Heart right ventricle (tissue), 16 donors: ENCODE measurements at regions not wholly inside any gene's neighbourhood (a gene's known extent, or its start where the extent isn't known, plus 50 kb on each side); places are given as distances from the start of the nearest gene placed in this dataset.

Source experiments
- ATAC-seq, 8 donors: fragments of 200-7000 bp; cut with Tn5 transposase; one replicate each; pipeline ENCODE4 v1.9.1; 2020; ENCODE audit warnings: mild to moderate bottlenecking in 8 of 8, moderate library complexity in 8 of 8, moderate number of reproducible peaks in 1 of 8
- DNase-seq, 2 donors: peaks; one replicate each; pipeline ENCODE4 v3.0.0-alpha.2; 2020
- H3K27ac ChIP-seq, 10 donors: fragments of 200-600 bp; sonication (generic) in 2 of 10; one replicate each; pipeline versions ENCODE4 v1.5.0 to v1.8.0; 2020 to 2022; ENCODE audit warnings: mild to moderate bottlenecking in 3 of 10
- H3K27me3 ChIP-seq, 7 donors: fragments of 200-600 bp; one replicate each; pipeline ENCODE4 v1.8.0; 2021 to 2022; ENCODE audit warnings: mild to moderate bottlenecking in 2 of 7
- H3K36me3 ChIP-seq, 9 donors: fragments of 200-600 bp; sonication (generic) in 1 of 9; one replicate each; pipeline versions ENCODE4 v1.5.0 to v1.8.0; 2020 to 2022; ENCODE audit warnings: mild to moderate bottlenecking in 2 of 9
- H3K4me1 ChIP-seq, 9 donors: fragments of 200-600 bp; sonication (generic) in 1 of 9; one replicate each; pipeline versions ENCODE4 v1.5.0 to v1.8.0; 2020 to 2022; ENCODE audit warnings: mild to moderate bottlenecking in 4 of 9
- H3K4me3 ChIP-seq, 10 donors: fragments of 200-600 bp; sonication (generic) in 2 of 10; one replicate each; pipeline versions ENCODE4 v1.5.0 to v1.8.0; 2020 to 2022; ENCODE audit warnings: mild to moderate bottlenecking in 7 of 10, moderate library complexity in 2 of 10
- H3K9me3 ChIP-seq, 11 donors: fragments of 200-600 bp in 10 of 11; sonication (generic) in 2 of 11; one replicate each; pipeline versions ENCODE4 v1.5.0 to v1.8.0; 2013 to 2022; ENCODE audit warnings: mild to moderate bottlenecking in 2 of 11, control low read depth in 1 of 11, moderate library complexity in 1 of 11
- WGBS, 2 donors: extraction: QIAGEN DNeasy Blood & Tissue Kit; methylation state at CpG; one replicate each; pipeline ENCODE4 v1.1.7; 2013; ENCODE audit warnings: inconsistent platforms in 1 of 2; 5-methylcytosine and 5-hydroxymethylcytosine counted together
- intact Hi-C, 10 donors: fragments of 100-400 bp; cut with DNase I; formaldehyde crosslinking; loops; one replicate each; pipeline versions ENCODE4 v1.11.1 to v1.14.2; 2022
- TF ChIP-seq, protein P1 (sequence below), 9 donors: fragments of 200-600 bp; sonication (generic) in 2 of 9; IDR thresholded peaks; one replicate each; pipeline versions ENCODE4 v1.5.0 to v1.8.0; 2021 to 2022; ENCODE audit warnings: antibody characterized with exemption in 9 of 9, mild to moderate bottlenecking in 5 of 9, moderate library complexity in 1 of 9
- donor health status: Arrhythmogenic right ventricular cardiomyopathy.
- donor health status: ischemic (EF 13 %, LVEDD 7.1; RV severe dilation, severe dysfunction).
- donor health status: healthy with polysubstance abuse.
- donor health status: DM: no; HTN: yes; CAD: no.
- donor health status: DM: no; HTN: no; CAD: no.
- donor health status: ischemic (EF 25% LVEDD 6.9; RV normal size, moderate dysfunction).
- donor health status: ischemic (EF 25% LVEDD 5.7; RV mildly dilated, moderate dysfunction).
- donor health status: healthy.
- donor health status: DM: yes; HTN: yes; CAD: no.
- donor health status: Ischemic cardiomyopathy.
- donor health status: ischemic (EF 35%, LVEDD 5.7; RV mildly dilated, moderate dysfunction).
- donor health status: nonischemic (EF 11% LVEDD 7.7; RV severe dilation, severe dysfunction).
- donor health status: DM: yes; HTN: yes; CAD: no.
- donor health status: PGD.
- donor health status: ischemic (EF 29% LVEDD 5.4; RV normal size, mild dysfunction).
- donor health status: nonischemic (EF 23%, LVEDD 6.1; RV moderate dilation, normal function).

- Histone ChIP-seq H3K9me3 (peaks cover 0 to 9% (median 0%) of the 10 kb centered on the region in 11 donors), H3K4me3 (no peak overlapping the region), H3K27ac (peak overlapping the region in 1 of 10 donors; percentile 4), H3K27me3 (no peaks in the 10 kb centered on the region), H3K36me3 (no peaks in the 10 kb centered on the region), H3K4me1 (peaks cover 0 to 21% (median 11%) of the 10 kb centered on the region in 9 donors)
- 78 to 80% methylated on average over 2 of the region's 2 CpGs for WGBS, 2 donors
- ATAC-seq (no peak), DNase-seq (no peak)
- intact Hi-C loops, result loop anchor here in 2 of 10 donors (1.0 to 10.0 kb wide), 3 partner anchors 50 to 217 kb away; no protein-coding TSS in a partner anchor
- TF ChIP-seq, protein P1, sequence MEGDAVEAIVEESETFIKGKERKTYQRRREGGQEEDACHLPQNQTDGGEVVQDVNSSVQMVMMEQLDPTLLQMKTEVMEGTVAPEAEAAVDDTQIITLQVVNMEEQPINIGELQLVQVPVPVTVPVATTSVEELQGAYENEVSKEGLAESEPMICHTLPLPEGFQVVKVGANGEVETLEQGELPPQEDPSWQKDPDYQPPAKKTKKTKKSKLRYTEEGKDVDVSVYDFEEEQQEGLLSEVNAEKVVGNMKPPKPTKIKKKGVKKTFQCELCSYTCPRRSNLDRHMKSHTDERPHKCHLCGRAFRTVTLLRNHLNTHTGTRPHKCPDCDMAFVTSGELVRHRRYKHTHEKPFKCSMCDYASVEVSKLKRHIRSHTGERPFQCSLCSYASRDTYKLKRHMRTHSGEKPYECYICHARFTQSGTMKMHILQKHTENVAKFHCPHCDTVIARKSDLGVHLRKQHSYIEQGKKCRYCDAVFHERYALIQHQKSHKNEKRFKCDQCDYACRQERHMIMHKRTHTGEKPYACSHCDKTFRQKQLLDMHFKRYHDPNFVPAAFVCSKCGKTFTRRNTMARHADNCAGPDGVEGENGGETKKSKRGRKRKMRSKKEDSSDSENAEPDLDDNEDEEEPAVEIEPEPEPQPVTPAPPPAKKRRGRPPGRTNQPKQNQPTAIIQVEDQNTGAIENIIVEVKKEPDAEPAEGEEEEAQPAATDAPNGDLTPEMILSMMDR (IDR thresholded peaks at IDR 0.05), result no peak
These were observed 136.6 kb downstream of the SLC30A10 start for GRCh38 chr1:219791766-219792165.

- ATAC-seq, result peak in 2 of 8 donors; percentile 13 to 21
- H3K4me1 ChIP-seq, result peaks cover 0 to 21% (median 11%) of the 10 kb centered on the region in 9 donors
- H3K9me3 ChIP-seq, result peaks cover 0 to 9% (median 0%) of the 10 kb centered on the region in 11 donors
- intact Hi-C loops, result loop anchor here in 2 of 10 donors (10.0 kb wide), 2 partner anchors 116 to 216 kb away; no protein-coding TSS in a partner anchor
- DNase-seq, result no peak
- TF ChIP-seq, protein P1 (IDR thresholded peaks at IDR 0.05), result no peak
- H3K36me3 ChIP-seq, result no peaks in the 10 kb centered on the region
- WGBS, 2 donors, result 17 to 31% methylated on average over 5 of the region's 5 CpGs
- H3K4me3 ChIP-seq, result no peak overlapping the region
- no peaks in the 10 kb centered on the region for H3K27me3 ChIP-seq
- H3K27ac ChIP-seq, result peak overlapping the region in 1 of 10 donors; percentile 4
These were observed 137.3 kb downstream of the SLC30A10 start for GRCh38 chr1:219790834-219791615.

DNA sequence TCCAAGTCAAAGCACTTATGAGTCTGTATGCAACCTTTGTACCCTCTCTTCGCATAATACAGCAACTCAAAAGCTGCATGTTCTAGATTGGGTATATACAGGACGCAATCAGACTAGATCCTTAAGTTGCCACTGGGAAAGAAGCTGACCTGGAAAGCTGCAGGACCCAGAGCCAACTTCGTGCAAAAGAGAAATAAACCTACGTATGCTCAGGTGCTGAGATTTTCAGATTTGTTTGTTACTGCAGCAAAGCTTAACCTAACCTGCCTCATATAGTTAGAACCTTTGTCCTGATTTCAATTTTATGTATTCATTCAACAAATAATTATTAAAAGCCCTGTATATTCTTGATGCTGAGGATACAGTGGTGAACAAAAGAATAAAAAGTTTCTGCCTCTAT lies 139.7 kb downstream of the SLC30A10 start:
- peaks cover 0 to 9% (median 0%) of the 10 kb centered on the region in 11 donors for H3K9me3 ChIP-seq
- 63 to 73% methylated on average over 4 of the region's 4 CpGs for WGBS, 2 donors
- H3K27ac ChIP-seq, result no peak overlapping the region
- H3K36me3 ChIP-seq, result no peaks in the 10 kb centered on the region
- TF ChIP-seq, protein P1 (IDR thresholded peaks at IDR 0.05), result no peak
- DNase-seq (no peak), ATAC-seq (no peak)
- no peak overlapping the region for H3K4me3 ChIP-seq
- H3K27me3 ChIP-seq, result no peaks in the 10 kb centered on the region
- H3K4me1 ChIP-seq, result peaks cover 0 to 21% (median 11%) of the 10 kb centered on the region in 9 donors
- intact Hi-C loops, result no loop called here

DNA sequence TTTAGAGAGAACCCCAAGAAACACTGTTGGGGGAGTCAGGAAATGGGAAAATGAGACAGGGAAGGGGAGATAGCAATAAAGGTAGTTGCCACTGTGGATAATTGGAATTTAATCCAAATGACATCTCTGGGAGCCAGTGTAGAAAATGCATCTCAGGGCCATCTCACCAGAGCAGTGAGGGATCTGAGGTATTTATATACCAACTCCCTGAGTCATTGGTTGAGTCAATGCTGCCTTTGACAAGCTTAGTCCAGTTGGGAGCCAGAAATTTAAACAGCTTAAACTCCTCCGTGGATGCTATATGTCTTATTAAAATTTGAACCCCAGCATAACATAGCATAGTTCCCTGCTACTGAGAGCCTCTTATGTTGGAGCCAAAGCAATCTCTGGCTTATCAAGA lies 140.3 kb downstream of the SLC30A10 start:
- H3K9me3 ChIP-seq, result peaks cover 0 to 9% (median 0%) of the 10 kb centered on the region in 11 donors
- no peak overlapping the region for H3K4me3 ChIP-seq
- 93 to 97% methylated on average over 1 of the region's 1 CpG for WGBS, 2 donors
- H3K27ac ChIP-seq, result no peak overlapping the region
- no peak for DNase-seq
- TF ChIP-seq, protein P1 (IDR thresholded peaks at IDR 0.05), result no peak
- intact Hi-C loops, result no loop called here
- peaks cover 0 to 21% (median 11%) of the 10 kb centered on the region in 9 donors for H3K4me1 ChIP-seq
- no peak for ATAC-seq
- no peaks in the 10 kb centered on the region for H3K36me3 ChIP-seq
- H3K27me3 ChIP-seq, result no peaks in the 10 kb centered on the region
